NCI-H345 treated with DMSO at 0.1 percent for 48 hours (cell line): ENCODE measurements at regions not wholly inside any gene's neighbourhood (a gene's known extent, or its start where the extent isn't known, plus 50 kb on each side); places are given as distances from the start of the nearest gene placed in this dataset.
"Not testable (repeated sequence)": the region's sequence is repeated elsewhere in the genome, so short reads cannot be mapped to it uniquely, and the experiment has no call there.

Experiments used
- DNase-seq: peaks from one replicate; lab custom pipeline; 2025; ENCODE audit not compliant: unreplicated experiment; lab: John Stamatoyannopoulos, UW

GRCh38 chr9:21533597-21533996 is 51.5 kb upstream of the IFNE start:
- DNase-seq, result no peak

- no peak for DNase-seq
These were observed 53.3 kb upstream of the IFNE start for GRCh38 chr9:21535396-21535795.

GRCh38 chr9:21542787-21543186 is 60.7 kb upstream of the IFNE start:
- no peak for DNase-seq

GRCh38 chr9:21543187-21543586 is 61.1 kb upstream of the IFNE start:
- no peak for DNase-seq

GRCh38 chr9:21543816-21544215 is 61.7 kb upstream of the IFNE start:
- not testable (repeated sequence) for DNase-seq

- DNase-seq, result no peak
These were observed 64.8 kb upstream of the IFNE start for GRCh38 chr9:21546949-21547348.

GRCh38 chr9:21549251-21549765 is 67.2 kb upstream of the IFNE start:
- no peak for DNase-seq

- DNase-seq, result no peak
These were observed 67.8 kb upstream of the IFNE start for GRCh38 chr9:21549890-21550289.

GRCh38 chr9:21550392-21550791 is 68.3 kb upstream of the IFNE start:
- no peak for DNase-seq

- DNase-seq, result no peak
These were observed 69.3 kb upstream of the IFNE start for GRCh38 chr9:21551401-21551800.

GRCh38 chr9:21552244-21553170 is 70.4 kb upstream of the IFNE start:
- DNase-seq, result no peak

- no peak for DNase-seq
These were observed 71.3 kb upstream of the IFNE start for GRCh38 chr9:21553441-21553840.

- no peak for DNase-seq
These were observed 72.7 kb upstream of the IFNE start for GRCh38 chr9:21554813-21555212.

- no peak for DNase-seq
These were observed 73.8 kb upstream of the IFNE start for GRCh38 chr9:21555911-21556310.

- DNase-seq, result no peak
These were observed 74.7 kb upstream of the IFNE start for GRCh38 chr9:21556581-21557427.

- DNase-seq, result no peak
These were observed 75.3 kb upstream of the IFNE start for GRCh38 chr9:21557428-21557768.

GRCh38 chr9:21558079-21558478 is 76.0 kb upstream of the IFNE start:
- DNase-seq, result no peak

GRCh38 chr9:21558615-21559401 is 76.7 kb upstream of the IFNE start:
- no peak for DNase-seq

- DNase-seq, result no peak
These were observed 77.5 kb upstream of the IFNE start for GRCh38 chr9:21559402-21560280.

GRCh38 chr9:21560281-21560745 is 78.2 kb upstream of the IFNE start:
- DNase-seq, result no peak
